Prostate gland (tissue), 2 donors: ENCODE measurements at regions not wholly inside any gene's neighbourhood (a gene's known extent, or its start where the extent isn't known, plus 50 kb on each side); places are given as distances from the start of the nearest gene placed in this dataset.

Experiments
- POLR2A ChIP-seq: fragments of 450-650 bp; IDR thresholded peaks from one replicate; pipeline ENCODE4 v1.6.1; 2016; ENCODE audit warnings: antibody characterized with exemption, mild to moderate bottlenecking
- POLR2AphosphoS5 ChIP-seq: sonication (generic); formaldehyde crosslinking; IDR thresholded peaks from one replicate; pipeline ENCODE4 v1.6.1; 2017; ENCODE audit warnings: antibody characterized with exemption
- TF ChIP-seq, protein P1 (sequence below), 4 experiments: fragments of 200-600 bp in 2 of 4; fragments of 450-650 bp in 2 of 4; sonication (generic) in 2 of 4; IDR thresholded peaks; 1 replicate in 3 of 4; 2 replicates in 1 of 4; pipeline ENCODE4 v1.5.1; 2016 to 2019; ENCODE audit warnings: antibody characterized with exemption in 4 of 4, mild to moderate bottlenecking in 2 of 4, moderate library complexity in 2 of 4

DNA sequence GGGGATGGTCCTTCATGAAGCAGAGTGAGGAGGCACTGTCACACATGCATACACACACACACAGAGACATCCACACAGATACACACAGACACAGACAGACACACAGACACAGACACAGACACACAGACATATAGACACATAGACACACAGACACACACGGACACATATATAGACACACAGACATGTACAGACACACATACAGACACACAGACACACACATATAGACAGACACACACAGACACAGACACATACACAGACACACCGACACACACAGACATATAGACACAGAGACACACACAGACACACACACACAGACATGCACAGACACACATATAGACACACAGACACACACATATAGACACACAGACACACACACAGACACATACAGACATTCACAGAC, 173.9 kb downstream of the URI1 start:
- TF ChIP-seq POLR2A (no peak), POLR2AphosphoS5 (no peak)
- TF ChIP-seq, protein P1, sequence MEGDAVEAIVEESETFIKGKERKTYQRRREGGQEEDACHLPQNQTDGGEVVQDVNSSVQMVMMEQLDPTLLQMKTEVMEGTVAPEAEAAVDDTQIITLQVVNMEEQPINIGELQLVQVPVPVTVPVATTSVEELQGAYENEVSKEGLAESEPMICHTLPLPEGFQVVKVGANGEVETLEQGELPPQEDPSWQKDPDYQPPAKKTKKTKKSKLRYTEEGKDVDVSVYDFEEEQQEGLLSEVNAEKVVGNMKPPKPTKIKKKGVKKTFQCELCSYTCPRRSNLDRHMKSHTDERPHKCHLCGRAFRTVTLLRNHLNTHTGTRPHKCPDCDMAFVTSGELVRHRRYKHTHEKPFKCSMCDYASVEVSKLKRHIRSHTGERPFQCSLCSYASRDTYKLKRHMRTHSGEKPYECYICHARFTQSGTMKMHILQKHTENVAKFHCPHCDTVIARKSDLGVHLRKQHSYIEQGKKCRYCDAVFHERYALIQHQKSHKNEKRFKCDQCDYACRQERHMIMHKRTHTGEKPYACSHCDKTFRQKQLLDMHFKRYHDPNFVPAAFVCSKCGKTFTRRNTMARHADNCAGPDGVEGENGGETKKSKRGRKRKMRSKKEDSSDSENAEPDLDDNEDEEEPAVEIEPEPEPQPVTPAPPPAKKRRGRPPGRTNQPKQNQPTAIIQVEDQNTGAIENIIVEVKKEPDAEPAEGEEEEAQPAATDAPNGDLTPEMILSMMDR (IDR thresholded peaks at IDR 0.05), result no peak
